H1 (cell line): ENCODE measurements at regions not wholly inside any gene's neighbourhood (a gene's known extent, or its start where the extent isn't known, plus 50 kb on each side); places are given as distances from the start of the nearest gene placed in this dataset.

Experiments used
- EGR1 ChIP-seq: IDR thresholded peaks from 2 replicates; pipeline ENCODE4 v1.6.1; 2011; ENCODE audit warnings: low read depth, low read length, borderline replicate concordance
- GABPA ChIP-seq: IDR thresholded peaks from 2 replicates; pipeline ENCODE4 v1.6.1; 2011; ENCODE audit warnings: mild to moderate bottlenecking, low read length, moderate library complexity, borderline replicate concordance; ENCODE audit not compliant: insufficient read depth
- MAFK ChIP-seq: IDR thresholded peaks from 2 replicates; pipeline ENCODE4 v1.6.1; 2012; ENCODE audit warnings: low read depth, mild to moderate bottlenecking, improper control_type of control experiment, low read length
- POLR2A ChIP-seq, 2 experiments: IDR thresholded peaks; 1 replicate in 1 of 2; 2 replicates in 1 of 2; pipeline ENCODE4 v1.6.1; 2011; ENCODE audit warnings: low read depth in 2 of 2, low read length in 2 of 2, mild to moderate bottlenecking in 2 of 2; ENCODE audit errors: control extremely low read depth in 1 of 2
- POLR2AphosphoS5 ChIP-seq: IDR thresholded peaks from 2 replicates; pipeline ENCODE4 v1.6.1; 2011; ENCODE audit warnings: low read depth, low read length
- SP4 ChIP-seq: IDR thresholded peaks from 2 replicates; pipeline ENCODE4 v1.6.1; 2012; ENCODE audit warnings: low read length, inconsistent platforms
- TAF1 ChIP-seq: IDR thresholded peaks from 2 replicates; pipeline ENCODE4 v1.6.1; 2011; ENCODE audit warnings: mild to moderate bottlenecking, low read depth, low read length
- YY1 ChIP-seq: IDR thresholded peaks from 2 replicates; pipeline ENCODE4 v1.6.1; 2011; ENCODE audit warnings: low read depth, mild to moderate bottlenecking, low read length
- TF ChIP-seq, protein P1 (sequence below), 3 experiments: IDR thresholded peaks; 1 replicate in 2 of 3; 2 replicates in 1 of 3; pipeline versions ENCODE4 v1.5.1 to v1.6.1; 2011; ENCODE audit warnings: low read length in 3 of 3, mild to moderate bottlenecking in 3 of 3, inconsistent platforms in 2 of 3, low read depth in 1 of 3, moderate library complexity in 1 of 3; ENCODE audit not compliant: insufficient read depth in 1 of 3; ENCODE audit errors: control extremely low read depth in 1 of 3
- TF ChIP-seq, protein P2 (sequence below): IDR thresholded peaks from 2 replicates; pipeline ENCODE4 v1.6.1; 2011; ENCODE audit warnings: low read length, improper control_type of control experiment

DNA sequence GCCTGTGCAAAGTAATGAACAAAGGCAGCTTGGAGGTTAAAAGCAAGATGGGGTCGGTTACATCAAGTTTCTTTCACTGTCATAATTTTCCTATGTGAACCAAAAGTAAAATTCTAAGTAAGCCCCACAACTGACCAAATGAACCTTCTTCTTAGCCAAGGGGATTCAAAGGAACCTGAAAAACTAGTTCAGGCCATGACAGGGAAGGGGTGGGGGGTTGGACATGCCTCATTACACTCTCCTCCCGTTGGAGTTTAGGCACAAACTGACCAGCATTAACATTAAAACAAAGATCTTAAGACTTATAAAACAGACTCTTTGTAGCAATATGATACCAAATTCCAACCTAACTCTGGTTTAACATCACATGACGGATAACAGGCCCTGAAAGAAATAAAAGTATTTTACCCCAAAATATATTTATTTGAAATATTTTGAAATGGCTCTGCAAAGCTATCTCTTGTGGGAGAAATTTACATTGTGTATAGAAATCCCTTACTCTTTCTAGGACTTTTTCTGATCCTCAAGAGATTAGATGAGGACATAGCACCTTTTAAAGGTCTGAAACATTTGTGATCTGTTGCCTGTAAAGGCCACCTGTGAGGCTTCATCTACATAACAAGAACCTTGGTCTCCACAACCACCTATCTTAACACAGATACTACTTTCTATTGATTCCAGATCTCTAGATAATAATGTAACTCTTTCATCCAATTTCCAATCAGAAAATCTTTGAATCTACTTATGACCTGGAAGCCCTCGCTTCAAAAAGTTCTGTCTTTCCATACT, 1829.0 kb upstream of the MIR17HG start:
- TF ChIP-seq, protein P1, sequence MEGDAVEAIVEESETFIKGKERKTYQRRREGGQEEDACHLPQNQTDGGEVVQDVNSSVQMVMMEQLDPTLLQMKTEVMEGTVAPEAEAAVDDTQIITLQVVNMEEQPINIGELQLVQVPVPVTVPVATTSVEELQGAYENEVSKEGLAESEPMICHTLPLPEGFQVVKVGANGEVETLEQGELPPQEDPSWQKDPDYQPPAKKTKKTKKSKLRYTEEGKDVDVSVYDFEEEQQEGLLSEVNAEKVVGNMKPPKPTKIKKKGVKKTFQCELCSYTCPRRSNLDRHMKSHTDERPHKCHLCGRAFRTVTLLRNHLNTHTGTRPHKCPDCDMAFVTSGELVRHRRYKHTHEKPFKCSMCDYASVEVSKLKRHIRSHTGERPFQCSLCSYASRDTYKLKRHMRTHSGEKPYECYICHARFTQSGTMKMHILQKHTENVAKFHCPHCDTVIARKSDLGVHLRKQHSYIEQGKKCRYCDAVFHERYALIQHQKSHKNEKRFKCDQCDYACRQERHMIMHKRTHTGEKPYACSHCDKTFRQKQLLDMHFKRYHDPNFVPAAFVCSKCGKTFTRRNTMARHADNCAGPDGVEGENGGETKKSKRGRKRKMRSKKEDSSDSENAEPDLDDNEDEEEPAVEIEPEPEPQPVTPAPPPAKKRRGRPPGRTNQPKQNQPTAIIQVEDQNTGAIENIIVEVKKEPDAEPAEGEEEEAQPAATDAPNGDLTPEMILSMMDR (IDR thresholded peaks at IDR 0.05; ENCODE audit: control extremely low read depth in 1 of 3, insufficient read depth in 1 of 3, low read depth in 1 of 3, low read length in 3 of 3) = no peak
- TF ChIP-seq SP4 (no peak), POLR2A (IDR thresholded peaks at IDR 0.05; ENCODE audit: control extremely low read depth in 1 of 2, low read depth in 2 of 2, low read length in 2 of 2) (no peak), EGR1 (no peak), POLR2AphosphoS5 (no peak), TAF1 (no peak), YY1 (no peak), MAFK (no peak), GABPA (no peak)
- TF ChIP-seq, protein P2, sequence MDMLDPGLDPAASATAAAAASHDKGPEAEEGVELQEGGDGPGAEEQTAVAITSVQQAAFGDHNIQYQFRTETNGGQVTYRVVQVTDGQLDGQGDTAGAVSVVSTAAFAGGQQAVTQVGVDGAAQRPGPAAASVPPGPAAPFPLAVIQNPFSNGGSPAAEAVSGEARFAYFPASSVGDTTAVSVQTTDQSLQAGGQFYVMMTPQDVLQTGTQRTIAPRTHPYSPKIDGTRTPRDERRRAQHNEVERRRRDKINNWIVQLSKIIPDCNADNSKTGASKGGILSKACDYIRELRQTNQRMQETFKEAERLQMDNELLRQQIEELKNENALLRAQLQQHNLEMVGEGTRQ = no peak
